ENCODE measurements at regions not wholly inside any gene's neighbourhood (a gene's known extent, or its start where the extent isn't known, plus 50 kb on each side); places are given as distances from the start of the nearest gene placed in this dataset.

GRCh38 chr15:100786901-100787566 lies 92.6 kb upstream of the ALDH1A3 start:
- WGBS (ENCODE audit: insufficient coverage, low coverage, missing lambda C conversion rate), result 3% methylated on average over 30 of the region's 30 CpGs
- ChIA-PET POLR2A (no interaction called here), CTCF (ENCODE audit: low intra/inter-chr PET ratio) (no interaction called here)
- no peaks in the 10 kb centered on the region for H4K20me1 ChIP-seq (replicated peaks; ENCODE audit: control insufficient read depth, insufficient read depth, low read length)
- no peak overlapping the region for H3K4me2 ChIP-seq (ENCODE audit: insufficient read depth, low read length)
- no peak for DNase-seq (ENCODE audit: extremely low read depth in 1 of 4, low spot score in 3 of 4)
- FAIRE-seq, result no peak
- no peak overlapping the region for H3K27ac ChIP-seq (ENCODE audit: extremely low read depth, low read depth, low read length)
- H3K4me1 ChIP-seq (replicated peaks in 1 of 2; ENCODE audit: control insufficient read depth in 2 of 2, insufficient read depth in 2 of 2, low read length in 2 of 2), result no peaks in the 10 kb centered on the region
- H3K9me3 ChIP-seq (replicated peaks; ENCODE audit: control insufficient read depth, insufficient read depth, low read depth, low read length), result no peaks in the 10 kb centered on the region
- no peak overlapping the region for H3K4me3 ChIP-seq
- no peak for ATAC-seq
- BruUV-seq (replicated peaks), result no TSS peak
- intact Hi-C loops (cut with micrococcal nuclease) (no loop called here), in situ Hi-C loops (cut with MboI) (no loop called here)
- TF ChIP-seq ZNF24 (IDR thresholded peaks at IDR 0.05) (no peak), SRSF9 (IDR thresholded peaks at IDR 0.05; ENCODE audit: borderline replicate concordance, low read depth, low read length) (no peak), ZNF277 (CRISPR knock-in tag; IDR thresholded peaks at IDR 0.05; ENCODE audit: borderline replicate concordance) (no peak), WHSC1 (IDR thresholded peaks at IDR 0.05; ENCODE audit: low read length) (no peak), RNF2 (IDR thresholded peaks at IDR 0.05) (no peak), ZNF354B (CRISPR knock-in tag; IDR thresholded peaks at IDR 0.05) (no peak), NELFE (IDR thresholded peaks at IDR 0.05; ENCODE audit: insufficient read depth, insufficient read length) (no peak), ZNF197 (CRISPR knock-in tag; IDR thresholded peaks at IDR 0.05; ENCODE audit: low read depth) (no peak), STAT6 (CRISPR knock-in tag; IDR thresholded peaks at IDR 0.05) (no peak), NBN (IDR thresholded peaks at IDR 0.05; ENCODE audit: low read depth) (no peak), GATAD2A (IDR thresholded peaks at IDR 0.05) (no peak), NONO (IDR thresholded peaks at IDR 0.05; ENCODE audit: low read depth in 2 of 2, low read length in 1 of 2) (no peak), GABPA (tag; conservative IDR thresholded peaks at IDR 0.05; ENCODE audit: low read depth) (no peak)
- no peaks in the 10 kb centered on the region for H3K79me2 ChIP-seq (ENCODE audit: control insufficient read depth, insufficient read depth, low read length)
- H3K27me3 ChIP-seq (ENCODE audit: control insufficient read depth in 2 of 2, insufficient read depth in 2 of 2, low read length in 2 of 2), result peaks cover 12 to 51% of the 10 kb centered on the region in 2 experiments; a peak in 4 of 5 replicates
- no peak overlapping the region for H3K9ac ChIP-seq (ENCODE audit: insufficient read depth in 1 of 2, low read depth in 2 of 2, low read length in 2 of 2)
- no peaks in the 10 kb centered on the region for H3K9me1 ChIP-seq (ENCODE audit: control insufficient read depth, insufficient read depth, low read length)
- H3K36me3 ChIP-seq (ENCODE audit: control insufficient read depth, insufficient read depth, low read length), result no peaks in the 10 kb centered on the region
- H2AFZ ChIP-seq (ENCODE audit: low read depth, low read length), result no peak overlapping the region

Data from K562 (cell line).